Suprapubic skin (tissue), 4 donors: ENCODE measurements at regions not wholly inside any gene's neighbourhood (a gene's known extent, or its start where the extent isn't known, plus 50 kb on each side); places are given as distances from the start of the nearest gene placed in this dataset.

Experiments used
- DNase-seq, 2 donors: peaks; one replicate each; pipeline ENCODE4 v3.0.0-alpha.2; 2019; ENCODE audit warnings: low spot score in 2 of 2
- H3K27ac ChIP-seq: fragments of 200-600 bp; sonication (generic); one replicate; pipeline ENCODE4 v1.5.1; 2019
- H3K27me3 ChIP-seq: fragments of 200-600 bp; sonication (generic); one replicate; pipeline ENCODE4 v1.5.1; 2019
- H3K36me3 ChIP-seq: fragments of 200-600 bp; sonication (generic); one replicate; pipeline ENCODE4 v1.5.1; 2019
- H3K4me1 ChIP-seq: fragments of 200-600 bp; sonication (generic); one replicate; pipeline ENCODE4 v1.5.1; 2019
- H3K4me3 ChIP-seq: fragments of 200-600 bp; sonication (generic); one replicate; pipeline ENCODE4 v1.5.1; 2019; ENCODE audit warnings: mild to moderate bottlenecking
- H3K9me3 ChIP-seq: fragments of 200-600 bp; sonication (generic); one replicate; pipeline ENCODE4 v1.5.1; 2019
- CTCF ChIP-seq, 2 donors: fragments of 200-600 bp in 1 of 2; fragments of 450-650 bp in 1 of 2; sonication (generic) in 1 of 2; IDR thresholded peaks; one replicate each; pipeline ENCODE4 v1.5.1; 2016 to 2019; ENCODE audit warnings: antibody characterized with exemption in 2 of 2, mild to moderate bottlenecking in 1 of 2, moderate library complexity in 1 of 2
- EP300 ChIP-seq: sonication (generic); formaldehyde crosslinking; IDR thresholded peaks from one replicate; pipeline ENCODE4 v1.6.1; 2017; ENCODE audit warnings: antibody characterized with exemption
- POLR2A ChIP-seq, 2 donors: fragments of 450-650 bp; IDR thresholded peaks; one replicate each; pipeline ENCODE4 v1.6.1; 2017; ENCODE audit warnings: antibody characterized with exemption in 2 of 2, mild to moderate bottlenecking in 2 of 2, moderate library complexity in 2 of 2
- POLR2AphosphoS5 ChIP-seq, 3 donors: sonication (generic); formaldehyde crosslinking; IDR thresholded peaks; one replicate each; pipeline ENCODE4 v1.6.1; 2017; ENCODE audit warnings: antibody characterized with exemption in 3 of 3
- WGBS: methylation state at CpG from one replicate; pipeline ENCODE4 v1.1.5; 2018; 5-methylcytosine and 5-hydroxymethylcytosine counted together

- Histone ChIP-seq H3K4me3 (no peak overlapping the region), H3K36me3 (no peaks in the 10 kb centered on the region), H3K4me1 (peaks cover 17% of the 10 kb centered on the region), H3K27ac (no peak overlapping the region), H3K27me3 (no peaks in the 10 kb centered on the region), H3K9me3 (no peaks in the 10 kb centered on the region)
- WGBS = 33% methylated on average over 1 of the region's 1 CpG
- TF ChIP-seq EP300 (no peak), CTCF (IDR thresholded peaks at IDR 0.05) (no peak), POLR2AphosphoS5 (IDR thresholded peaks at IDR 0.05) (no peak), POLR2A (IDR thresholded peaks at IDR 0.05) (no peak)
- DNase-seq = no peak
Observed at GRCh38 chr1:229086686-229087085, 184.2 kb upstream of the RAB4A start.

DNA sequence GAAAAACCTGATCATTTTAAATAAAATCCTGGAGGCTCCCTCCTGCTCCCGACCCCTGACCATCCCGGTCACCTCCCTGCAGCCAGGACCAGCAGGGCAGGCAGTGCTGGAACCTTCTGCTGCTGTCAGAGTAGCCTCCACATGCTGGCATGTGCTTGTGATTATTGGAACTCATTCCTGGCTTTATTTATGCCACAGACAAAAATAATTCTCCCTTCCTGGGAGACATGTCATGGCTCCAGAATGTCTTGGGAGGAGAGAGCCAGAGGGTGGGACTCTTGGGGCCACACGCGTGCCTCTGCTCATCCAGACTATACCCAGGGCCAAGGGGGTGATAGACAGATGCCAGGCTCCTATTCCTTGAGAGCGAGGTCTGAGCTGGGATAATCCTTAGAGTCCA is 183.6 kb upstream of the RAB4A start:
- Histone ChIP-seq H3K9me3 (no peaks in the 10 kb centered on the region), H3K4me3 (no peak overlapping the region), H3K36me3 (no peaks in the 10 kb centered on the region), H3K27ac (no peak overlapping the region), H3K4me1 (peaks cover 21% of the 10 kb centered on the region), H3K27me3 (no peaks in the 10 kb centered on the region)
- WGBS = 40% methylated on average over 4 of the region's 5 CpGs
- no peak for DNase-seq
- TF ChIP-seq POLR2AphosphoS5 (IDR thresholded peaks at IDR 0.05) (no peak), EP300 (no peak), CTCF (IDR thresholded peaks at IDR 0.05) (no peak), POLR2A (IDR thresholded peaks at IDR 0.05) (no peak)

- TF ChIP-seq EP300 (no peak), POLR2A (IDR thresholded peaks at IDR 0.05) (no peak), POLR2AphosphoS5 (IDR thresholded peaks at IDR 0.05) (no peak), CTCF (IDR thresholded peaks at IDR 0.05) (no peak)
- H3K27me3 ChIP-seq = no peaks in the 10 kb centered on the region
- H3K4me3 ChIP-seq = no peak overlapping the region
- no peak for DNase-seq
- peaks cover 27% of the 10 kb centered on the region for H3K4me1 ChIP-seq
- no peak overlapping the region for H3K27ac ChIP-seq
- H3K9me3 ChIP-seq = no peaks in the 10 kb centered on the region
- 95% methylated on average over 9 of the region's 14 CpGs for WGBS
- H3K36me3 ChIP-seq = no peaks in the 10 kb centered on the region
Observed at GRCh38 chr1:229087906-229088305, 183.0 kb upstream of the RAB4A start.

DNA sequence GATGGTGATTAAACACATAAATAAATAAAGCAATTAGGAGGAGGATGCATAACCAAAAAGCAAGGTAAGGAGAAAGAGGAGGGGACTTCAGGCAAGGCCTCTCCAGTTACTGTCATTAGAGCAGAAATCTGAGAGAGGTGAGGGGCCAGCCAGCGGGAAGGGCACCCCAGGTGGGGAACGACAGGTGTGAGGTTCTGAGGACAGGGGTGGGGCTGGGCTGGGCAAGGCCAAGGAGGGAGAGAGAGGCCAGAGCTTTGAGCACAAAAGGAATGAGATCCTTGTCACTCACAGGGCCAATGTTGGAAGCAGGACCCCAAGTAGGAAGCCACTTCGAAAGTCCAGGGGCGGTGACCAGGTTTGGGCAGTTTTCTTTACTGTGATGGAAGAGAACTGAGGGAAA is 182.2 kb upstream of the RAB4A start:
- H3K4me1 ChIP-seq = peaks cover 35% of the 10 kb centered on the region

DNA sequence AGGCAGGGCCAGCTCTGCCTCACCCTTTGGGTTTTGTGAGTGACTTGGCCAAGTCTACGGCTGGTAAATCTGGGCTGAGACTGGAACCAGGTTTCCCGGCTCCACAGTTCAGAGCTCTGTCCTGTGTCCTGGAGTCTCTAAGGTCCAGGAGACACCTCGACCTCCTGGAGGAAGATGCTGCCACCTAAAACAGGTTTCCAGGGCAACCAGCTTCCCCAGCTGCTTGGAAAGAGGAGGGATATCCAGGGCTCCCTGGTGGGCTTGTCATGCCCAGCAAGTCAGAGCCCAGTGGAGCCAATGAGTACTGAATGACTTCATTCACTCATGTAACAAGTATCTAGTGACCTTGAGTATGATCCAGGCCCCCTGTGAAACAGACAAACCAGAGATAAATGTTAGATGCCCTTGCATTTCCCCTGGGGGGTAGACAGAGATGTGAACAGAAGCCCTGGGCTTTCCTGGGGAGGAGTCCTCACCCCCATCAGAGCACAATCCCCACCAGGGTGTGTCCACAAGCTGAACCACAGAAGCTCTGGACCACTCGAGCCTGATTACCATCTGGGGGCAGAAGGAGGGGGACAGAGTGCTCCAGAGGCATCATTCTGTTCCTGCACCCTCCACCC is 181.2 kb upstream of the RAB4A start:
- Histone ChIP-seq H3K9me3 (no peaks in the 10 kb centered on the region), H3K27me3 (no peaks in the 10 kb centered on the region), H3K4me3 (no peak overlapping the region), H3K27ac (no peak overlapping the region), H3K4me1 (peaks cover 45% of the 10 kb centered on the region), H3K36me3 (no peaks in the 10 kb centered on the region)
- WGBS = 80% methylated on average over 4 of the region's 4 CpGs
- no peak for DNase-seq
- no peak for TF ChIP-seq POLR2AphosphoS5 (IDR thresholded peaks at IDR 0.05)
- no peak for TF ChIP-seq EP300
- no peak for TF ChIP-seq CTCF (IDR thresholded peaks at IDR 0.05)
- TF ChIP-seq POLR2A (IDR thresholded peaks at IDR 0.05) = no peak

More for the DNA sequence above, 182.2 kb upstream of the RAB4A start:
- H3K4me3 ChIP-seq = no peak overlapping the region
- no peak for DNase-seq
- no peak overlapping the region for H3K27ac ChIP-seq
- H3K36me3 ChIP-seq = no peaks in the 10 kb centered on the region
- H3K9me3 ChIP-seq = no peaks in the 10 kb centered on the region
- 95% methylated on average over 4 of the region's 4 CpGs for WGBS
- no peaks in the 10 kb centered on the region for H3K27me3 ChIP-seq
- no peak for TF ChIP-seq POLR2A (IDR thresholded peaks at IDR 0.05)
- TF ChIP-seq POLR2AphosphoS5 (IDR thresholded peaks at IDR 0.05) = no peak
- no peak for TF ChIP-seq CTCF (IDR thresholded peaks at IDR 0.05)
